IMR-90 (cell line): ENCODE measurements at regions not wholly inside any gene's neighbourhood (a gene's known extent, or its start where the extent isn't known, plus 50 kb on each side); places are given as distances from the start of the nearest gene placed in this dataset.
A peak's percentile ranks its signal among the peaks of the same experiment; 100 is the strongest.
"Not testable (repeated sequence)": the region's sequence is repeated elsewhere in the genome, so short reads cannot be mapped to it uniquely, and the experiment has no call there.

Experiments
- ATAC-seq: fragments of 200-7000 bp; cut with Tn5 transposase; 2 replicates; pipeline ENCODE4 v1.9.1; 2020; ENCODE audit warnings: low read depth, mild to moderate bottlenecking, moderate library complexity
- BruUV-seq: library from RNA; stranded (reverse); fragments of 400-500 nt; replicated peaks from 2 replicates; lab custom pipeline; 2021; lab: Mats Ljungman, UMichigan
- CTCF ChIA-PET: fragments of 300-600 bp; formaldehyde crosslinking; extraction: SDS; loops from one replicate; lab custom pipeline; 2021; ENCODE audit warnings: antibody characterized with exemption; lab: Yijun Ruan, JAX
- POLR2A ChIA-PET: fragments of 300-600 bp; sonication (Branson Sonifier 250); formaldehyde crosslinking; loops from one replicate; lab custom pipeline; 2022; ENCODE audit warnings: antibody characterized with exemption; ENCODE audit not compliant: unreplicated experiment; lab: Charles Lee
- DNase-seq: peaks from one replicate; pipeline ENCODE4 v3.0.0; 2013
- H2AFZ ChIP-seq: replicated peaks from 2 replicates; pipeline ENCODE3; 2013; ENCODE audit warnings: low read length, mild to moderate bottlenecking; ENCODE audit not compliant: poor library complexity
- H2AK5ac ChIP-seq: 2 replicates; pipeline ENCODE4 v1.6.1; 2013; ENCODE audit warnings: low read depth, low read length, inconsistent platforms
- H2AK9ac ChIP-seq: replicated peaks from 2 replicates; pipeline ENCODE3; 2013; ENCODE audit warnings: mild to moderate bottlenecking, low read depth, low read length, moderate library complexity; ENCODE audit not compliant: poor library complexity
- H2BK120ac ChIP-seq: 2 replicates; pipeline ENCODE4 v1.6.1; 2013; ENCODE audit warnings: low read depth, low read length, inconsistent platforms
- H2BK15ac ChIP-seq: 3 replicates; pipeline ENCODE4 v1.6.1; 2013; ENCODE audit warnings: low read depth, low read length, inconsistent platforms
- H2BK20ac ChIP-seq: 2 replicates; pipeline ENCODE4 v1.6.1; 2013; ENCODE audit warnings: low read depth, mild to moderate bottlenecking, inconsistent platforms, low read length, moderate library complexity
- H2BK5ac ChIP-seq: 2 replicates; pipeline ENCODE4 v1.6.1; 2013; ENCODE audit warnings: mild to moderate bottlenecking, low read depth, low read length, inconsistent platforms; ENCODE audit not compliant: poor library complexity, severe bottlenecking
- H3K14ac ChIP-seq: replicated peaks from 2 replicates; pipeline ENCODE4 v1.6.1; 2013; ENCODE audit warnings: low read depth, low read length, inconsistent platforms
- H3K18ac ChIP-seq: 2 replicates; pipeline ENCODE4 v1.6.1; 2013; ENCODE audit warnings: low read depth, low read length, control low read depth
- H3K23ac ChIP-seq: 2 replicates; pipeline ENCODE4 v1.6.1; 2013; ENCODE audit warnings: low read depth, low read length, inconsistent platforms
- H3K27ac ChIP-seq: 2 replicates; pipeline ENCODE4 v1.5.1; 2013; ENCODE audit warnings: mild to moderate bottlenecking, control low read depth, low read length; ENCODE audit not compliant: insufficient read depth
- H3K27me3 ChIP-seq: 2 replicates; pipeline ENCODE4 v1.6.1; 2013; ENCODE audit warnings: low read length; ENCODE audit not compliant: control insufficient read depth, insufficient read depth
- H3K36me3 ChIP-seq: 2 replicates; pipeline ENCODE4 v1.6.1; 2013; ENCODE audit warnings: low read length, mixed read lengths; ENCODE audit not compliant: control insufficient read depth, insufficient read depth
- H3K4ac ChIP-seq: 2 replicates; pipeline ENCODE4 v1.6.1; 2013; ENCODE audit warnings: low read depth, low read length, inconsistent platforms
- H3K4me1 ChIP-seq: 2 replicates; pipeline ENCODE4 v1.6.1; 2013; ENCODE audit warnings: low read length, mixed read lengths; ENCODE audit not compliant: control insufficient read depth, insufficient read depth
- H3K4me2 ChIP-seq: 2 replicates; pipeline ENCODE4 v1.6.1; 2013; ENCODE audit warnings: low read depth, mild to moderate bottlenecking, control low read depth, low read length, moderate library complexity
- H3K4me3 ChIP-seq: 2 replicates; pipeline ENCODE4 v1.5.1; 2013; ENCODE audit warnings: low read depth, mild to moderate bottlenecking, control low read depth, low read length, moderate library complexity; ENCODE audit not compliant: insufficient read depth
- H3K56ac ChIP-seq: 2 replicates; pipeline ENCODE4 v1.6.1; 2013; ENCODE audit warnings: low read length, inconsistent platforms; ENCODE audit not compliant: insufficient read depth; ENCODE audit errors: extremely low read depth
- H3K79me1 ChIP-seq, 2 experiments: 2 replicates each; pipeline ENCODE4 v1.6.1; 2013; ENCODE audit warnings: low read length in 2 of 2, inconsistent platforms in 1 of 2, low read depth in 1 of 2
- H3K9ac ChIP-seq: 2 replicates; pipeline ENCODE4 v1.6.1; 2013; ENCODE audit warnings: low read depth, low read length, control low read depth
- H3K9me1 ChIP-seq: 2 replicates; pipeline ENCODE4 v1.6.1; 2013; ENCODE audit warnings: low read length, inconsistent platforms; ENCODE audit not compliant: insufficient read depth
- H3K9me3 ChIP-seq: 2 replicates; pipeline ENCODE4 v1.6.1; 2013; ENCODE audit warnings: low read length; ENCODE audit not compliant: control insufficient read depth, insufficient read depth
- H4K20me1 ChIP-seq: 2 replicates; pipeline ENCODE4 v1.6.1; 2013; ENCODE audit warnings: low read length, inconsistent platforms; ENCODE audit not compliant: insufficient read depth
- H4K5ac ChIP-seq: 2 replicates; pipeline ENCODE4 v1.6.1; 2013; ENCODE audit warnings: mild to moderate bottlenecking, low read depth, low read length, control low read depth
- H4K8ac ChIP-seq, 2 experiments: 2 replicates each; pipeline ENCODE4 v1.6.1; 2013; ENCODE audit warnings: low read depth in 2 of 2, low read length in 2 of 2, control low read depth in 1 of 2, inconsistent platforms in 1 of 2
- H4K91ac ChIP-seq: 2 replicates; pipeline ENCODE4 v1.6.1; 2013; ENCODE audit warnings: low read depth, low read length, inconsistent platforms; ENCODE audit not compliant: insufficient read depth
- CEBPB ChIP-seq: IDR thresholded peaks from 2 replicates; pipeline ENCODE4 v1.6.1; 2012; ENCODE audit warnings: low read depth, low read length, improper control_type of control experiment
- CHD1 ChIP-seq: IDR thresholded peaks from 2 replicates; pipeline ENCODE4 v1.6.1; 2012; ENCODE audit warnings: low read depth, low read length, improper control_type of control experiment
- FOS ChIP-seq: fragments of 150-350 bp; IDR thresholded peaks from 2 replicates; pipeline ENCODE4 v1.6.1; 2016; ENCODE audit warnings: low read depth, low read length
- MAFK ChIP-seq: IDR thresholded peaks from 2 replicates; pipeline ENCODE4 v1.6.1; 2012; ENCODE audit warnings: low read depth, low read length, improper control_type of control experiment
- NFE2L2 ChIP-seq: fragments of 150-350 bp; IDR thresholded peaks from 2 replicates; pipeline ENCODE4 v1.6.1; 2016; ENCODE audit warnings: low read depth, mild to moderate bottlenecking, low read length
- RCOR1 ChIP-seq: IDR thresholded peaks from 2 replicates; pipeline ENCODE4 v1.6.1; 2012; ENCODE audit warnings: mild to moderate bottlenecking, low read length, improper control_type of control experiment; ENCODE audit not compliant: insufficient replicate concordance
- SMC3 ChIP-seq: fragments of 150-350 bp; IDR thresholded peaks from 2 replicates; pipeline ENCODE4 v1.6.1; 2016; ENCODE audit warnings: low read depth, mild to moderate bottlenecking, antibody characterized with exemption, low read length, moderate library complexity
- WGBS, 2 experiments: methylation state at CpG; one replicate each; pipeline versions ENCODE4 v1.1.5 to v1.1.7; 2013; ENCODE audit warnings: missing lambda C conversion rate in 2 of 2; ENCODE audit not compliant: insufficient read length in 1 of 2; ENCODE audit errors: extremely low coverage in 2 of 2; 5-methylcytosine and 5-hydroxymethylcytosine counted together
- dilution Hi-C: fragments of 300-500 bp; cut with HindIII; formaldehyde crosslinking; loops from one replicate; pipeline ENCODE4 v1.14.3; 2018; ENCODE audit warnings: low sequenced_read_pairs; ENCODE audit not compliant: unreplicated experiment
- in situ Hi-C: fragments of 300-500 bp; cut with MboI; formaldehyde crosslinking; loops from 3 replicates; pipeline ENCODE4 v1.14.3; 2019; ENCODE audit warnings: low sequenced_read_pairs, inconsistent platforms, mixed read lengths
- intact Hi-C: fragments of 100-400 bp; cut with micrococcal nuclease; formaldehyde crosslinking; loops from 2 replicates; pipeline ENCODE4 v1.10.0; 2022
- TF ChIP-seq, protein P1 (sequence below): fragments of 150-350 bp; IDR thresholded peaks from 2 replicates; pipeline ENCODE4 v1.6.1; 2017; ENCODE audit warnings: mild to moderate bottlenecking, antibody characterized with exemption, low read length, low read depth

- no peaks in the 10 kb centered on the region for H3K79me1 ChIP-seq
- H3K36me3 ChIP-seq, result no peaks in the 10 kb centered on the region
- H3K4me1 ChIP-seq, result no peaks in the 10 kb centered on the region
- H4K8ac ChIP-seq, result no peak overlapping the region
- no peak overlapping the region for H3K56ac ChIP-seq
- H3K23ac ChIP-seq, result no peak overlapping the region
- H2AK5ac ChIP-seq, result no peak overlapping the region
- H3K9me1 ChIP-seq, result no peaks in the 10 kb centered on the region
- H3K9me3 ChIP-seq, result no peaks in the 10 kb centered on the region
- DNase-seq (peak; percentile 10), ATAC-seq (no peak)
- H4K20me1 ChIP-seq, result no peaks in the 10 kb centered on the region
- no peak overlapping the region for H2BK5ac ChIP-seq
- no peak overlapping the region for H3K4ac ChIP-seq
- no peak overlapping the region for H2AK9ac ChIP-seq
- H2AFZ ChIP-seq, result no peak overlapping the region
- no peak overlapping the region for H4K5ac ChIP-seq
- H3K18ac ChIP-seq, result no peak overlapping the region
- H3K4me3 ChIP-seq, result no peak overlapping the region
- H3K4me2 ChIP-seq, result no peak overlapping the region
- in situ Hi-C loops, result no loop called here
- dilution Hi-C loops, result no loop called here
- H2BK15ac ChIP-seq, result no peak overlapping the region
- H3K14ac ChIP-seq, result no peak overlapping the region
- WGBS, 2 experiments, result no CpG with 5 or more reads among the region's 4 CpGs
- intact Hi-C loops, result no loop called here
- BruUV-seq, result no TSS peak
- no peaks in the 10 kb centered on the region for H3K27me3 ChIP-seq
- no peak overlapping the region for H2BK120ac ChIP-seq
- no peak overlapping the region for H3K9ac ChIP-seq
- no peak overlapping the region for H3K27ac ChIP-seq
- H4K91ac ChIP-seq, result no peak overlapping the region
- POLR2A ChIA-PET, result no interaction called here
- no peak overlapping the region for H2BK20ac ChIP-seq
- no peak for TF ChIP-seq SMC3
- TF ChIP-seq CHD1, result no peak
- TF ChIP-seq MAFK, result no peak
- TF ChIP-seq RCOR1, result no peak
- peak; percentile 39; the same call in 1 of the 2 replicates for TF ChIP-seq CEBPB
- no peak for TF ChIP-seq NFE2L2
- TF ChIP-seq, protein P1, sequence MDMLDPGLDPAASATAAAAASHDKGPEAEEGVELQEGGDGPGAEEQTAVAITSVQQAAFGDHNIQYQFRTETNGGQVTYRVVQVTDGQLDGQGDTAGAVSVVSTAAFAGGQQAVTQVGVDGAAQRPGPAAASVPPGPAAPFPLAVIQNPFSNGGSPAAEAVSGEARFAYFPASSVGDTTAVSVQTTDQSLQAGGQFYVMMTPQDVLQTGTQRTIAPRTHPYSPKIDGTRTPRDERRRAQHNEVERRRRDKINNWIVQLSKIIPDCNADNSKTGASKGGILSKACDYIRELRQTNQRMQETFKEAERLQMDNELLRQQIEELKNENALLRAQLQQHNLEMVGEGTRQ, result no peak
- no peak for TF ChIP-seq FOS
- CTCF ChIA-PET, result no interaction called here
These were observed 474.3 kb downstream of the SEMA3D start for GRCh38 chr7:84712374-84713121.

DNA sequence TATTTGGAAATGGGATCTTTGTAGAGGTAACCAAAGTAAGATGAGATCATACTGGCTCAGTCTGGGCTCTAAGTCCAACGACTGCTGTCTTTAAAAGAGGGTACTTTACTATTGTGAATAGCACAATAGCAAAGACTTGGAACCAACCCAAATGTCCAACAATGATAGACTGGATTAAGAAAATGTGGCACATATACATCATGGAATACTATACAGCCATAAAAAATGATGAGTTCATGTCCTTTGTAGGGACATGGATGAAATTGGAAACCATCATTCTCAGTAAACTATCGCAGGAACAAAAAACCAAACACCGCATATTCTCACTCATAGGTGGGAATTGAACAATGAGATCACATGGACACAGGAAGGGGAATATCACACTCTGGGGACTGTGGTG, 476.3 kb downstream of the SEMA3D start:
- DNase-seq, H2AK9ac ChIP-seq, H4K5ac ChIP-seq, dilution Hi-C loops, H2AK5ac ChIP-seq, H3K4me1 ChIP-seq, ATAC-seq, in situ Hi-C loops, H2AFZ ChIP-seq, H3K23ac ChIP-seq, H2BK20ac ChIP-seq, H4K20me1 ChIP-seq, H2BK5ac ChIP-seq, H2BK15ac ChIP-seq, BruUV-seq, H3K36me3 ChIP-seq, H3K9me1 ChIP-seq, CTCF ChIA-PET, H3K14ac ChIP-seq, H3K9me3 ChIP-seq, H4K91ac ChIP-seq, H4K8ac ChIP-seq, H3K56ac ChIP-seq, intact Hi-C loops, H3K9ac ChIP-seq, POLR2A ChIA-PET, H3K18ac ChIP-seq, H3K4me2 ChIP-seq, H2BK120ac ChIP-seq, H3K4me3 ChIP-seq, H3K79me1 ChIP-seq, H3K4ac ChIP-seq, H3K27ac ChIP-seq, H3K27me3 ChIP-seq: not testable (repeated sequence)
- WGBS, 2 experiments, result no CpG with 5 or more reads among the region's 3 CpGs
